GM19238 (cell line): ENCODE measurements at regions not wholly inside any gene's neighbourhood (a gene's known extent, or its start where the extent isn't known, plus 50 kb on each side); places are given as distances from the start of the nearest gene placed in this dataset.
"Not testable (repeated sequence)": the region's sequence is repeated elsewhere in the genome, so short reads cannot be mapped to it uniquely, and the experiment has no call there.

Experiments
- DNase-seq: peaks from one replicate; pipeline ENCODE4 v3.0.0; 2011; ENCODE audit warnings: low spot score; ENCODE audit not compliant: insufficient read length

DNA sequence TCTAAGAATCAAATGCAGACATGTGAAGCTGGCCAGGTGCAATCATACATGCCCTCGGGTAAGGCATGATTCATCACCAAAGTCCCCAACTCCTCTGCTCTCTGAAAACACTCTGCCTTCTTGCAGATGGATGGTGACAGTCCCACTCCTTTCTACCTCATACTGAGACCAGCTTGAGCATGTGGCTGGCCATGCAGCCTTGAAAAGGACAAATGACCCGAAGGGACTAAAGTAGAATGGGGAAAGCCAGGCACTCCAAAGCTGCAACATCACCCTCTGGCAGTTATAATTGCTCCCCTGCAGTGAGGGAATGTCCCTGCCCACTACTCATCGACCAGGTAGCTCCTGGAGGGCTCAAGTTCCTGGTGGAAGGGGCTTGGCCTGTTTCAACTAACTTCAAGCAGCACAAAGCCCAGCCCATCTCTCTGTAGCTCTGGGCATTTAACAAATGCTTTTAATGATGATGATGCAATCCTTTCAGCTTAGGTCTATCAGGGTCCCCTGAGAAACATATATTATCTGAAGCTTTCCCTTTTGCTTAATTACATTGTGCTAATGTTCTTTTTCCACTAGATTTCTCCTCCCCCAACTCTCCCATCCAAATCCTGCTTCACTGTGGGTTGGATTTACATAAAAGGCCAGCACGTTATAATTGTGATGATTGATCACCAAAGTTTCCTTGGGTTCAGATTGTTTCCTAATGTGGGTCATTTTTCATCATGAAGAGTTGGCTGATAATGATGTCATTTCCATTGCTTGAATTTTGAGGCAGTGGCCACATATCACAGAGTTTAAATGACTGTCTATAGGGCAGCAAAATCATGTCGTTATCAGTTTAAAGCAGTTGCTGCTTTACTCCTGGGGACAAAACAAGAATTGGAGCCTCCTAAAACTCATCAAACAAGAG is 436.5 kb upstream of the SLC30A5 start:
- no peak for DNase-seq

GRCh38 chr5:68658810-68659372 is 434.9 kb upstream of the SLC30A5 start:
- DNase-seq: no peak

GRCh38 chr5:68659881-68660280 is 433.9 kb upstream of the SLC30A5 start:
- DNase-seq: no peak

- DNase-seq: peak; percentile 4
Measured at GRCh38 chr5:68661237-68661636, 432.6 kb upstream of the SLC30A5 start.

DNA sequence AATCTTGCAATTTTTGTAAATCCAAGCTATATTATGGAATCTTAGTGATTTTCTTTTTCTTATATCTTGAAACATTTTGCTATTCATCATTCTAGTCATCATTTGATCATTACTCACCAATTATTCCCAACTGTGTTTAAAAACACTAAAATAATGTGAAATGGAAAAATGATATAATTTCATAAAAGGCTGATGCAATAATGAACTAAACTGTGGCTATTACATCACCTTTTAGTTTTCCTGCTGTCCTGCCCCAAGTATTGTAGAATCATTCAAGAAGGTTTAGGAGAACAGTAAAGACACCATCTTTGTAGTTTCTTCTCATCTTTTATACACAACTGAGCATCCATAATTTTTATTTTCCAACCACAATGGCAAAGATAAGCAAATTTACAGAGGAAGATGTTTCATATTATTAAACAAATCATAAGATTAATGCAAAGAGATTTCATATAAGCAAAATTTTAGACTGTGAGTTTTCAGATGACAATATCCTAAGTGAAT is 431.0 kb upstream of the SLC30A5 start:
- DNase-seq: no peak

DNA sequence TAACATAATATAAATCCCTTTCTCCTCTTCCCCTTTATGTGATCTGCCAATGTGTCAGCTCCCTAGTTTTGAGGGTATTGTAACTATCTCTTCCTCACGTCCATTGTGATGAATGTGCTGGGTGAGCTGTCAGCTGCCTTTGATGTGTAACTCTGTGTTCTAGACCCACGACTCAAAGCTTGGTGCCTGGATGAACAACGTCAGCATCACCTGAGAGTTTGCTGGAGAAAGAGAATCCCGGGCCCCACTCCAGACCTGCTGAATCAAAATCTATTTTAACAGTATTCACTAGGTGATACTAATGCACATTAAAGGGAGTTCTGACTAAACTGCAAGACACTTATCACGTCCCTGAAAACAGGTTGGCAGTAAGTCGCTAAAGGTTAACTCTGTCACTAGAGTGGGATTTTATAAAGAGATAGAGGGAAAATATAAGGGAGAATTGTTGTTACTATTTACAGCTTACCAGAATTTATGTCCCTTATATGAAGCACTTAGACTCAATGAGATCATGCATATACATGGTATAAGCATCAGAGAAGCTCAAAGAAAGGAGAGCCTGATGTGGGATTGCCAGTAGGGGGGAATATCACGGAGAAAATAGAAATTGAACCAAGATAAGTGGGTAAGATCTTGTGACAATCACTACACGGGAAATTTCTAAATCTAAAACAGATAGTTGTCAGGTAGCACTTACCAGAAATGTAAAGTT is 423.8 kb upstream of the SLC30A5 start:
- no peak for DNase-seq

DNA sequence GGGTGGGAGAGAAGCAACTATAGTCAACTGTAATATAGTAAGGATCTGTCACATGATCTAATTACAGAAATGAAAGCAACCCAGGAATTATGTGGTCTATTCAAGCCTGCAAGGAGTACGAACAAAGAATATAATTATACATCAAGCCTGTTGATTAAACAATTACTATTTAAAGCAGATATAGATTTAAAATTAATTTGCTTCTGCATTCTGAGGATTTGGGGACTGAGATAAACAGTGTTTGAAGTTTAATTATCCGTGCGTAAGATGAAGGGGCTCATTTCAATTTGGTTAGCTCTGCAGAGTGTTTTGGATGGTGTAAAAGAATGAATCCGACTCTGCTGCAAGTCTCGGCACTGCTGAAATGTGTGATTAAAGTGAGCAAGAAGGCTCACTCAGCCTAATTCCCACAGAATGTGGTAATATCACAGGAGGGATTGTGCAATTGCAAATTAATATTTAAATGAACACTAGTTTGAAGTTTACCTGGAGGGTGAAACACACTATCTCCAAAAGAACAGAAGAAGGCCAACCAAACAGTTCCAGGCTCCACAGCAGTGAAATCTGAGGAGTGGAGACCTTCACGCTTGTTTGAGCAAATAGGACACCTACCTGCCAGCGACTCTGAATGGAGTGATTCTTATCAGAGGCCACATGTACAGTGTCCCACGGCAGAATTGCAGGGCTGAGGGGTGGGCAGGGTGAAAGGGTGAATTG is 420.6 kb upstream of the SLC30A5 start:
- no peak for DNase-seq

DNA sequence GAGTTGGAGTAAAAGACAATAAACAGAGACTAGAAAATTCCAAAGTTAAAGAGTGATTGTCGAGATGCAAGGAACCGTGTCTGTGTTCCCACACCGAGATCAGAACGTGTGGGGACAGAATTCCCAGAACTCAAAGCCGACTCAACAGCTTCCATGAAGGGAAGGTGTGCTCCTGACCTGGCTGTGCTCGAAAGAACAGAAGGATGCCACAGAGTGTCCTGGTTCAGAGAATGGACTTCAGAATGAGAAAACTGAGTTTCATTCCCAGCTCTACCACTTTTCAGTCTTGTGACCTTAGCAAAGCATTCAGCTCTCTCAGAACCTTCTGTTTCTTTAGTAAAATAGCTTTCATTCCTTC is 420.0 kb upstream of the SLC30A5 start:
- DNase-seq: no peak

GRCh38 chr5:68679041-68679440 is 414.8 kb upstream of the SLC30A5 start:
- no peak for DNase-seq

DNA sequence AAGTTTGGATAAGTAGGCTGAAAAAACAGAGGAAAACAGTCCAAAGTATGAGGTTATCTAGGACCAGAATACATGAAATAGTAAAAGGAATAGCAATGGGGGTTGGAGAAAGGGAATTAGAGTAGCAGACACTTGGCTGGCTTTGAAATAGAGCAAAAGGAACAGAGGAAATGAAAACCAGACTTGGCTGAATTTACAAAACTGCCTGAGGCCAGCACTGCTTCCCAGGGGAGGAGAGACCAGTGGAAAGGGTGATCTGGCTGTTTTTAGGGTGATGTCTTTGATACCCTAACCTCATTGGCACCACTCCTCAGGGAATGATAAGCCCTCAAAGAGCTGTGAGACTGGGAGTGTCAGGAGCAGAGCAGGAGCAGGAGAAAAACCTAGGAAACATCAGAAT is 413.4 kb upstream of the SLC30A5 start:
- DNase-seq: no peak

GRCh38 chr5:68681929-68682328 is 411.9 kb upstream of the SLC30A5 start:
- no peak for DNase-seq

- DNase-seq: no peak
Measured at GRCh38 chr5:68682400-68683160, 411.2 kb upstream of the SLC30A5 start.

- no peak for DNase-seq
Measured at GRCh38 chr5:68683632-68684036, 410.2 kb upstream of the SLC30A5 start.

DNA sequence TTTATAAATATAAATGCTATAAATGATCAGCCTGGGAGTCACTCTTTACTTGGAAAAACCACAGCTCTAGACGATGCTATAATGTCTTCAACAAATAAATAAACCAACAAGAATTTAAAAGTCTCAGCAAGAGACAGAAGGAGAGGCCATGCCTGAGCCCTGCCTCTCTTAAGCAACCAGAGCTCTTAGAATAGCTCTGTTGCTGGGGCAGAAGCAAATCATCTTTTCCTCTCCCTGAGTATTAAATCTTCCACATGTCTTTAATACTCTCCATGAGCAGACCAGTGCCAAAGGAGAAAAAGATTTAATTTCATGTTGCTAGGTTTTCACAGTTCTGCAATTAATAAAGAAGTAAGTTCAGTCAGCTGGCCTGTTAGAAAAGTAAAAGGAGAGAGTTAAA is 408.0 kb upstream of the SLC30A5 start:
- DNase-seq: no peak

- DNase-seq: no peak
Measured at GRCh38 chr5:68688547-68688946, 405.3 kb upstream of the SLC30A5 start.

GRCh38 chr5:68689010-68689409 is 404.8 kb upstream of the SLC30A5 start:
- DNase-seq: no peak

DNA sequence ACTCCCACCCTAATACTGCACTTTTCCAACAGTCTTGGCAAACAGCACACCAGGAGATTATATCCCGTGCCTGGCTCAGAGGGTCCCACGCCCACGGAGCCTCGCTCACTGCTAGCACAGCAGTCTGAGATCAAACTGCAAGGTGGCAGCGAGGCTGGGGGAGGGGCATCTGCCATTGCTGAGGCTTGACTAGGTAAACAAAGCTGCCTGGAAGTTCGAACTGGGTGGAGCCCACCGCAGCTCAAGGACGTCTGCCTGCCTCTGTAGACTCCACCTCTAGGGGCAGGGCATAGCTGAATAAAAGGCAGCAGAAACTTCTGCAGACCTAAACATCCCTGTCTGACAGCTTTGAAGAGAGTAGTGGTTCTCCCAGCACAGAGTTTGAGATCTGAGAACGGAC is 401.9 kb upstream of the SLC30A5 start:
- not testable (repeated sequence) for DNase-seq

DNA sequence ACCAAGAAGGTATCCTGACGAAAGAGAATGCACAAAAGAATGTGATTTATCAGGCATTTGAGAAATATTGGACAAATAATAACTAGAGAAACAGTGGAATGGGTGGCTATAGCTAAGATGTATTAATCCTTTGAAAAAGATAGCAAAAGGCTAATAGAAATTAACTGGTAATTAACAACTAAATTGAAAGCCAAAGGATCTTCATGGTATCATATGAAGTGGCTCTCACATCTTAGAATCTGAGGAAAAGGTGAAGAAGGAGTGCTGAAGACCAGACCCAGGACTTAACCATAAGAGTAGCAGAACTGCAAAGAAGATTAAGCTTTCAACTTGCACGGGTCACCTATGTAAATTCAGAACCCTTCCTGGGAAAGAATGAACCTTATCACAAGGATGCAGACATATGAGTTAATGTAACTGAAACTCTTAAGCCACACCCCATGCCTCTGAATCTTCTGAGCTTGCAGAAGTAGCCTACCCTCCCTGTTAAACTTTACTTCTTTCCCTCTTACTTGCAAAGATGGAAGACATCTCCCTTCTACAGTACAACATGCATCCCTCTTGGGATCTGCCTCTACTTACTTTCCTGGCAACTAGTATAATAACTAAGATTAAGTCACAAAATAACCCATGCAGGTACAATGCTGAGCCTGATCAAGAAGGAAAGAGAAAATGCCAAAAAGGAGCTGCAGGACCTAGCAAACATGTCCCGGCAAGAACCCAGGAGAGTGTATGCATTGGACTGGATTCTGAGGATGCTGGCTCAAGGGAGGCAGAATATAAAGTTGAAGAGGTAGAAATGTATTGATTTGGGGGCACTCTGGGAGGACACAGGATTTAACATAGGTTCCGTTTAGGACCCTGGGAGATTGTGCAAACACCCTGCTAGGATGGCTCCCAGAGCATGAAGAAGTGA is 395.5 kb upstream of the SLC30A5 start:
- DNase-seq: no peak

GRCh38 chr5:68699966-68700365 is 393.8 kb upstream of the SLC30A5 start:
- DNase-seq: no peak

- no peak for DNase-seq
Measured at GRCh38 chr5:68707575-68707974, 386.2 kb upstream of the SLC30A5 start.
